Ovary (tissue), 3 donors: ENCODE measurements at regions not wholly inside any gene's neighbourhood (a gene's known extent, or its start where the extent isn't known, plus 50 kb on each side); places are given as distances from the start of the nearest gene placed in this dataset.

ENCODE experiments used
- EP300 ChIP-seq: sonication (generic); formaldehyde crosslinking; IDR thresholded peaks from one replicate; pipeline ENCODE4 v1.6.1; 2017; ENCODE audit warnings: antibody characterized with exemption
- POLR2A ChIP-seq: fragments of 450-650 bp; IDR thresholded peaks from one replicate; pipeline ENCODE4 v1.6.1; 2017; ENCODE audit warnings: antibody characterized with exemption, mild to moderate bottlenecking, moderate library complexity
- TF ChIP-seq, protein P1 (sequence below), 3 donors: fragments of 450-650 bp in 2 of 3; fragments of 200-600 bp in 1 of 3; IDR thresholded peaks; one replicate each; pipeline versions ENCODE4 v1.5.1 to v1.8.0; 2016 to 2022; ENCODE audit warnings: antibody characterized with exemption in 3 of 3, mild to moderate bottlenecking in 1 of 3
- donor health status: DM: no; HTN: no; CAD: no.

DNA sequence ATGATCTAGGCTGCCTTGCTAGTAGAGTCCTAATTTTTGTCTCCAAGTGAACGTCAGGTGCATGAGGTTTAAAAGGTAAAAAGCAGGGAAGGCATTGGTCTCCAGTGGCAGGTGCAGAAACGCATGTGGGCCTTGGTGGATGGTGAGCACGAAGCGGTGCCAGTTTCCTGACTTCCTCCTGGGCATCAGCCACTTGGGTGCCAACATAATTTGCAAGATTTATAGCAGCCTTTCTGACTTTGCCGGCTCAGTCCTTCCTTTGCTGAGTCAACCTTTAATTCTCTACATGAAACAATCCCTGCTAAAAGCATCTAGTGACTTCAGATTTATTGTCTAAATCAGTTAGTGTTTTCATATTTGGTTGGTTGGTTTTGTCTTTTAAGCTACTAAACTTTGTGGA, 355.7 kb upstream of the TMEM132C start:
- TF ChIP-seq, protein P1, sequence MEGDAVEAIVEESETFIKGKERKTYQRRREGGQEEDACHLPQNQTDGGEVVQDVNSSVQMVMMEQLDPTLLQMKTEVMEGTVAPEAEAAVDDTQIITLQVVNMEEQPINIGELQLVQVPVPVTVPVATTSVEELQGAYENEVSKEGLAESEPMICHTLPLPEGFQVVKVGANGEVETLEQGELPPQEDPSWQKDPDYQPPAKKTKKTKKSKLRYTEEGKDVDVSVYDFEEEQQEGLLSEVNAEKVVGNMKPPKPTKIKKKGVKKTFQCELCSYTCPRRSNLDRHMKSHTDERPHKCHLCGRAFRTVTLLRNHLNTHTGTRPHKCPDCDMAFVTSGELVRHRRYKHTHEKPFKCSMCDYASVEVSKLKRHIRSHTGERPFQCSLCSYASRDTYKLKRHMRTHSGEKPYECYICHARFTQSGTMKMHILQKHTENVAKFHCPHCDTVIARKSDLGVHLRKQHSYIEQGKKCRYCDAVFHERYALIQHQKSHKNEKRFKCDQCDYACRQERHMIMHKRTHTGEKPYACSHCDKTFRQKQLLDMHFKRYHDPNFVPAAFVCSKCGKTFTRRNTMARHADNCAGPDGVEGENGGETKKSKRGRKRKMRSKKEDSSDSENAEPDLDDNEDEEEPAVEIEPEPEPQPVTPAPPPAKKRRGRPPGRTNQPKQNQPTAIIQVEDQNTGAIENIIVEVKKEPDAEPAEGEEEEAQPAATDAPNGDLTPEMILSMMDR (IDR thresholded peaks at IDR 0.05): no peak
- TF ChIP-seq POLR2A (no peak), EP300 (no peak)
